HG02588 (cell line): ENCODE measurements at regions not wholly inside any gene's neighbourhood (a gene's known extent, or its start where the extent isn't known, plus 50 kb on each side); places are given as distances from the start of the nearest gene placed in this dataset.
"Not testable (repeated sequence)": the region's sequence is repeated elsewhere in the genome, so short reads cannot be mapped to it uniquely, and the experiment has no call there.

Source experiments
- ATAC-seq: cut with Tn5 transposase; IDR thresholded peaks from one replicate; pipeline ENCODE4 v1.9.1; 2021; ENCODE audit warnings: mild to moderate bottlenecking, moderate library complexity; ENCODE audit not compliant: unreplicated experiment

GRCh38 chr21:7956074-7956452 lies 2565.3 kb upstream of the TPTE start:
- ATAC-seq, result not testable (repeated sequence)

GRCh38 chr21:7956998-7957712 lies 2564.2 kb upstream of the TPTE start:
- not testable (repeated sequence) for ATAC-seq

GRCh38 chr21:7957713-7958064 lies 2563.7 kb upstream of the TPTE start:
- no peak for ATAC-seq
